ENCODE measurements at regions not wholly inside any gene's neighbourhood (a gene's known extent, or its start where the extent isn't known, plus 50 kb on each side); places are given as distances from the start of the nearest gene placed in this dataset.

DNA sequence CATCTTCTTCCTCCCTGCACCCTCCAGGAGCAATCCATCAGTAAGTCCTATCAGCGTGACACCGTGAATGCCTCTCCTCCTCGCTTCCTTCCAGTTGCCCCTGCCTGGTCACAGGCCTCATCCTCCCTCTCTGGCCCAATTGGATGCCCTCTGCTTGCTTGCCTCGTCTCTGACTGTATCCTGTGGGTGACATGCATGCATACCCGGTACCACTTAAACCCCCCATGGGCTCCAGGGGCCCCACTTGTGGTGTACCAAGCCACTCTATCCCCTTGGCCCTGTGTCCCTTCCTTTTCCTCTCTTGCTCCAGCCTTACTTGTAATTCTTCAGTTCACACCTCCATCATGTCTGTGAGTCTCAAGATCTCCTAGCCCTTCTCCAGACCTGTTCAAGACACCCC, 106.0 kb upstream of the RTL1 start:
- no peak overlapping the region for H3K27ac Mint-ChIP-seq
- H3K27me3 Mint-ChIP-seq: peaks cover 15% of the 10 kb centered on the region
- H3K4me3 Mint-ChIP-seq: no peak overlapping the region
- H3K36me3 Mint-ChIP-seq: no peaks in the 10 kb centered on the region
- H3K4me1 Mint-ChIP-seq (ENCODE audit: low read depth): peaks cover 3% of the 10 kb centered on the region
- H3K9me3 Mint-ChIP-seq (ENCODE audit: low read depth): peaks cover 6% of the 10 kb centered on the region

DNA sequence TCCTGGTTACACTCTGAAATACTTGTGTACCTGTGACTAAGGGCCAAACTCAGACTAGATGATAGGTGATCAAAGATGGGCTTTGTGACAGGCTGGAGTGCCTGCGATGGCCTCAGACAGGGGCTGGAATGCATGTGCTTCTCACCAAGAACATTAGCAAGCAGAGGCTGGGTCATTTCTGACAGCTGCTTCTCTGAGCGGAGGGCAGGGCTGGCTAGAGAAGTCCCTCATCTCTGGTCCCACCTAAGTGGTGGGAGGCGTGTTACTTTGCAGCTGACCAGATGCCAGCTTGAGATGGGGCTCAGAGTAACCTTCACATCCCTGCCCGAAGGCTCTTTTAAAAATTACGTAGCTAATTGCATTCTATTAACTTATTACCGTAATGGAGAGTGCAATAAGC, 106.8 kb upstream of the RTL1 start:
- no peak overlapping the region for H3K4me3 Mint-ChIP-seq
- peaks cover 3% of the 10 kb centered on the region for H3K4me1 Mint-ChIP-seq (ENCODE audit: low read depth)
- H3K9me3 Mint-ChIP-seq (ENCODE audit: low read depth): peaks cover 6% of the 10 kb centered on the region
- H3K27ac Mint-ChIP-seq: no peak overlapping the region
- no peaks in the 10 kb centered on the region for H3K36me3 Mint-ChIP-seq
- peaks cover 13% of the 10 kb centered on the region for H3K27me3 Mint-ChIP-seq

DNA sequence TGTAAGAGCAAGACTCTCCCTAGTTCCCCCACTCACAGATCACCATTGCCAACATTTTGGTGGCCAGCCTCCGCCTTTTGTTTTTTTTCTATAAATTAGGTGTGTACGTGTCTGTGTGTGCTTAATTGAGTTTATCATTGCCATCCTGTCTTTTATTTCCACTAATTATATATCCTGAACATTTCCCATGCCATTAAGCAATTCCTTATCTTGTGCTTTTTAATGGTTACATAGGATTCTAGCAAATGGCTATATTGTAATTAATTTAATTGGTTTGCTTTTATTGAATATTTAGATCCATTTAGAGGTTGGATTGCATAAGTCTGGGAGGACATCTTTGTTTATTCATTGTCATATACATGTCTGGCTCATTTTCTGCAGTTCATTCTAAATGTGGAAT, 107.3 kb upstream of the RTL1 start:
- Mint-ChIP-seq H3K4me3 (no peak overlapping the region), H3K9me3 (ENCODE audit: low read depth) (peaks cover 6% of the 10 kb centered on the region), H3K27me3 (peaks cover 10% of the 10 kb centered on the region)

DNA sequence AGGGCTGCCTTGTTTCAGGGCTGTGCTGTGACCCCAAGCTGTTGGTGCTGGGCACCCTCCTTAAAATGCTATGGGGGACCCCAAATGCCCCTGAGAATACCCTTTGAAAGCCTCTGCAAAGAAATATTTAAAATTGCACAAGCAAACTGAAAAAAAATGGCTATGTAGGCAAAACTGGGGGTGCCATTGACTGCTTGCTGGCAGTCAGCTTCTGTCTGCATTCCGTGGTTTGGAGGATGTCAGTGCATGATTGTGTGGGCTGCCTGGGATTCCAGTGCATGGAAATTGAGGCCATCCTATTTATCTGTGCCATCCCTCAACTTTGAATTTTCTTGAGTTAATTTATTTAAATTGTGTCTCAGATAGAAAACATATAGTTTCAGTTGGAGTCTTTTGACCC, 113.7 kb upstream of the RTL1 start:
- H3K9me3 Mint-ChIP-seq (ENCODE audit: low read depth): peaks cover 4% of the 10 kb centered on the region
- H3K27ac Mint-ChIP-seq: no peak overlapping the region
- H3K27me3 Mint-ChIP-seq: peaks cover 12% of the 10 kb centered on the region
- no peaks in the 10 kb centered on the region for H3K36me3 Mint-ChIP-seq
- no peaks in the 10 kb centered on the region for H3K4me1 Mint-ChIP-seq (ENCODE audit: low read depth)
- H3K4me3 Mint-ChIP-seq: no peak overlapping the region

More for the DNA sequence above, 107.3 kb upstream of the RTL1 start:
- Mint-ChIP-seq H3K4me1 (ENCODE audit: low read depth) (peaks cover 3% of the 10 kb centered on the region), H3K27ac (no peak overlapping the region), H3K36me3 (no peaks in the 10 kb centered on the region)

DNA sequence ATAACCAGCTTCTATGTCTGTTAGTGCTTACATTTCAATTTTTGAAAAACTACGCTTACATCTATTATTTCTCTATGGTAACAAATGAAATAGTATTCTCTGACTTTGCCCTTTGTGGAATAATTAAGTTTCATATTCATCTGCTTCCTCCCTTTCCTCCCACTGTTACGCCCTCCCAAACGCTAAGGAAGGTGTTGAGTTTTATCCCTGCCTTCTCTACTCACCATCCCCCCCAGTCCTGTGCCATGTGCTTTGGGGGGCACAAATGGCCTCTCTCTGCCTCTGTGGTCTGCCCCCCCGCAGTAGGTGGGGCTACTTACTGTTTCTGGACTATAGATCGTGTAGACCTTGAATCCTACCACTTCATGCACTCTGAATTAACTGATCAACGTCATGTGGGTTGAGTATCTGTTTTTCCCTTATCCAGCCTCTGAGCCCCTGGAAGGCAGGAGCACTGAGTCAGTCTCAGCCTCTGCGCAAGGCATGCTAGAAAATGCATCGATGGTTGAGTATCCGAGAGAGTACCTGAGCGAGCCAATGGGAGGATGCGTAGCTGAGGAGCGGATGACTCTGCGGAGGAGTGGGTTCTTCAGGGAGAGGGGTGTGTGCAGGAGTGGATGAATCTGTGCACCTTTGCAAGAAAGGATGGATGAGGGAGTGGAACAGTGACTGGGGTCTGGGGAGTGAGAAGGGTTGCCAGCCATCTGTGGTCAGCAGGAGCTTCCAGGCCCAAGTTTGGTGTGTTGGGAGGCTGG, 114.5 kb upstream of the RTL1 start:
- Mint-ChIP-seq H3K4me1 (ENCODE audit: low read depth) (no peaks in the 10 kb centered on the region), H3K27me3 (peaks cover 14% of the 10 kb centered on the region), H3K4me3 (no peak overlapping the region), H3K27ac (no peak overlapping the region), H3K36me3 (no peaks in the 10 kb centered on the region), H3K9me3 (ENCODE audit: low read depth) (no peaks in the 10 kb centered on the region)

DNA sequence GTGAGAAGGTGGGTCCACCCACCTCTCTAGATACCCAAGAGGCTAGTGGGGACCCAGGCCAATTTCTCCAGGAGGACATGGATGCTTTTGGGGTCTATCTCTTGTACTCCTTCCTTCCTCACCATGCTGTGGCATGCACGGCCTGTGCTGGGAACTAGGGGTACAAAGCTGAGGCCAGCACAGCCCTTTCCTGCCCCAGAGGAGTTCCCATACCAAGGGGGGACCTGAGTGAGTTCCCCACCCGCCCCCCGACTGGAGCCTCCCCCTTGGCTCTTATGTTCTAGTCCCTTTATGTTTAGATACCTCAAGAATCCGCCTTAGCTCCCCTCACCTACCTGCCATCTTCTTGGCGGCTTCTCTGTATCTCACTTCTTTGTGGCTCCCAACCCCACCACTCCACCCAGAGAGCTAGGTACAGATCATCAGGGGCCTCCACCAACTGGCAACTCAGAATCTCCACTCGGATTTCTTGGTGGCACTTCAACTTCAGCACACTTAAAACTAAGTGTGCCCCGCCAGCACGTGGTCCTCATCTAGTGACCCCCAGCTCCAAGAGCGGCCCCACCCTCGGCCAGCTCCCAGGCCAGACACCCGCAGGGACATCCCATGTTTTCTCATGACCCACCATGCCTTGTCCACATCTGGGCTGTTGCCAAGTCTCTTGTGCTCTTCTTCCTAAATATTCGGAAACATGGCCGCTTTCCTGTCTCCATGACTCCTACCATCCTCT, 115.2 kb upstream of the RTL1 start:
- Mint-ChIP-seq H3K27me3 (peaks cover 14% of the 10 kb centered on the region), H3K27ac (no peak overlapping the region), H3K9me3 (ENCODE audit: low read depth) (no peaks in the 10 kb centered on the region), H3K4me1 (ENCODE audit: low read depth) (no peaks in the 10 kb centered on the region), H3K36me3 (no peaks in the 10 kb centered on the region), H3K4me3 (no peak overlapping the region)

DNA sequence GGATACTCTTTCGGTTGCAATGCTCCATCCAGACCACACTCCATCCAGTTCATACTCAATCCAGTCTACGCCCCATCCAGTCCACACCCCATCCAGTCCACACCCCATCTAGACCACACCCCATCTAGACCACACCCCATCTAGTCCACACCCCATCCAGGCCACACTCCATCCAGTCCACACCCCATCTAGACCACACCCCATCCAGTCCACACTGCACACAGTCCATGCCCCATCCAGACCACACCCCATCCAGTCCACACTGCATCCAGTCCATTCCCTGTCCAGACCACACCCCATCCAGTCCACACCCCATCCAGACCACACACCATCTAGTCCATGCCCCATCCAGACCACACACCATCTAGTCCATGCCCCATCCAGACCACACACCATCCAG, 116.0 kb upstream of the RTL1 start:
- H3K4me3 Mint-ChIP-seq: no peak overlapping the region
- no peaks in the 10 kb centered on the region for H3K9me3 Mint-ChIP-seq (ENCODE audit: low read depth)
- no peak overlapping the region for H3K27ac Mint-ChIP-seq
- H3K36me3 Mint-ChIP-seq: no peaks in the 10 kb centered on the region
- H3K4me1 Mint-ChIP-seq (ENCODE audit: low read depth): no peaks in the 10 kb centered on the region
- peaks cover 14% of the 10 kb centered on the region for H3K27me3 Mint-ChIP-seq

DNA sequence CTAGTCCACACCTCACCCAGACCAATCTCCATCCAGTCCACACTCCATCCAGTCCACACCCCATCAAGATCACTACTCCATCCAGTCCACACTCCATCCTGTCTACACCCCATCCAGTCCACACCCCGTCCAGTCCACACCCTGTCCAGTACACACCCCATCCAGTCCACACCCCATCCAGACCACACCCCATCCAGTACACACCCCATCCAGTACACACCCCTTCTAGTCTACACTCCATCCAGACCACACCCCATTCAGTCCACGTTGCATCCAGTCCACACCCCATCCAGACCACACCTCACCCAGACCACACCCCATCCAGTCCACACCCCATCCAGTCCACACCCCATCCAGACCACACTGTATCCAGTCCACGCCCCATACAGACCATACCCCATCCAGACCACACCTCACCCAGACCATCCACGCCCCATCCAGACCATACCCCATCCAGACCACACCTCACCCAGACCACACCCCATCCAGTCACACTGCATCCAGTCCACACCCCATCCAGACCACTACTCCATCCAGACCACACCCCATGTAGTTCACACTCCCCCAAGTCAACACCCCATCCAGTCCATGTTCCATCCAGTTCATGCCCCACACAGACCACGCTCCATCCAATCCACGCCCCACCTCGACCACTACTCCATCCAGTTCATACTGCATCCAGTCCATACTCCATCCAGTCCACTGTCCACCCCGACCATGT, 116.6 kb upstream of the RTL1 start:
- Mint-ChIP-seq H3K9me3 (ENCODE audit: low read depth) (no peaks in the 10 kb centered on the region), H3K27me3 (peaks cover 14% of the 10 kb centered on the region), H3K4me1 (ENCODE audit: low read depth) (no peaks in the 10 kb centered on the region), H3K4me3 (no peak overlapping the region), H3K27ac (no peak overlapping the region), H3K36me3 (no peaks in the 10 kb centered on the region)

DNA sequence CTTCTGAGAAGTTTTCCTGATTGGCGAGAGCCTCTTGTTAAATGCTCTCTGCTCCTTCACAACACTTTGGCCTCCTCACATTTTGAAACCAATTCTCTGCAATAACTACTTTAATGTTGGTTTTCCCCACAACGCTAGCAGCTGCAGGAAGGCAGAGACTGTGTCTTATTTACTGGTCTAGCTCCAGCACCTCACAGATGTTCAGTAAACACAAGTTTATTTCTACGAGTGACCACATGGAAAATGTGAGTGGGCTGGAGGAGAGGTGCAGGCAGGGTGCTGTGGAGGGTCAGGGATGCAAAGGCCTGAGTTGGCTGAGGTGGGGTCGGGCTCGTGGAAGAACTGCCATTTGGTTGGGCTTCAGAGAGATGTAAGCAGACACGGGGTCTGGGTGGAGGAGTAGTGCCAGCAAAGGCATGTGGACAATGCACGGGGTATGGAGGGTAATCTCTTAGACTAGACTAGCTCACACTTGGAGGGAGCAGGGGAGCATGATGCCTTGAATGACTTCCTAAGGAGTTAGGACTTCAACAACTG, 117.4 kb upstream of the RTL1 start:
- Mint-ChIP-seq H3K9me3 (ENCODE audit: low read depth) (no peaks in the 10 kb centered on the region), H3K27ac (no peak overlapping the region), H3K27me3 (peaks cover 14% of the 10 kb centered on the region), H3K4me3 (no peak overlapping the region), H3K4me1 (ENCODE audit: low read depth) (no peaks in the 10 kb centered on the region), H3K36me3 (no peaks in the 10 kb centered on the region)

DNA sequence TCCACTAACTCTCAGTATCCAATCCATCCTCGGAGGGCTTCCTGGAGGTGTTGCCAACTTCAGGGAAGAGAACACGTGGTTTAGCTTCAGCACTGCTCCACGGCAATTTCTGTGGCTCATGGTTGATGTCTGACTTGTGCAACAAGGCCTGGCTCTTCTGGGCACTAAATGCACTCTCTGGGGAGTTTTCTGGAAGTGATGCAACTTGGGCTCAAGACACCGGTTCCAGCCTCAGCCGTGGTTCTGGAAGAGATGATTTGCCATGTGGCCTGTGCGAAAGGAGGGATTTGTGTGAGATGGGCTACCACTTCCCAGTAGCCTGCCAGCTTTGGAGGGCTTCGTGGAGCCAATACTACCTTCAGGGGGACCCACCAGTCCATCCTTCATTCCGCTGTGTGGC, 118.6 kb upstream of the RTL1 start:
- no peaks in the 10 kb centered on the region for H3K36me3 Mint-ChIP-seq
- no peak overlapping the region for H3K4me3 Mint-ChIP-seq
- peaks cover 14% of the 10 kb centered on the region for H3K27me3 Mint-ChIP-seq
- H3K9me3 Mint-ChIP-seq (ENCODE audit: low read depth): no peaks in the 10 kb centered on the region
- no peaks in the 10 kb centered on the region for H3K4me1 Mint-ChIP-seq (ENCODE audit: low read depth)
- no peak overlapping the region for H3K27ac Mint-ChIP-seq

DNA sequence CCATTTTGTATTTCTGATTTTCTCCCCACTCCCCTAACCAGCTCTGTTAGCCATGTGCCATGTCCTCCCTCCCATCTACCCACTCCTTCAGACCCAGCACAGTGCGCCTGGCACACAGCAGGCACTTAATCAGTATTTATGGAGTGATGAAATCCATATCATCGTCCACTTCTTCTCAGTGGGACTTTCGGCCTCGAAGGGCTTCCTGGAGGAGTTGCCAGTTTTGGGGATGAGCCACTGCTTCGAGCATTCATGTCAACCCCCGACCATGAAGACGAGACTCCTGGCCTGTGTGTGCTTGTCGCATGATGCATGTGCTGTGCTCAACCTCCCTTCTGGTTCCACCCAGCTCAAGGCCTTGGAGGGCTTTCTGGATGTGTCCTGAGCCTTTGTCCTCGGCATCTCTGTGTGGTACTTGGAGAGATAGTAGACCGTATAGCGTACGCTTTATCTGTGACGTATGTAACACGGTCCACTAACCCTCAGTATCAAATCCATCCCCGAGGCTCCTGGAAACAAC, 119.5 kb upstream of the RTL1 start:
- H3K4me1 Mint-ChIP-seq (ENCODE audit: low read depth): no peaks in the 10 kb centered on the region

DNA sequence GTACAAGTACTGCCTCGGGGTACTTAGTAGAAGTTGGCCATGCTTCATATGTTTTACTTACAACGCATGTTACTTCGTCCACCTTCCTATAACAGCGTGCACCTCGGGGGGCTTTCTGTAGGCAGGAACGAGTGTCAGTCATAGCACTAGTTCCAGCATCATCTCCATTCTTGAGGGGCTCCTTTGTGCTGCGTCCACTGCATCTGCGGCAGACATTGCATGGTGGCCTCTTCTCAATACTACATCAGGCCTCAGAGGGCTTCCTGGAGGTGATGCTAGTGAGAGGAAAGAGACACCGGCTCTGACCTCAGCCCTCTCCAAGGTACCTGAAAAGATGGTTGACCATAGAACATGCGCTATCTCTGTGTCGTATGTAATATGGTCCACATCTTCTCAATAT, 121.2 kb upstream of the RTL1 start:
- H3K4me3 Mint-ChIP-seq: no peak overlapping the region
- no peaks in the 10 kb centered on the region for H3K4me1 Mint-ChIP-seq (ENCODE audit: low read depth)
- H3K36me3 Mint-ChIP-seq: no peaks in the 10 kb centered on the region
- no peaks in the 10 kb centered on the region for H3K9me3 Mint-ChIP-seq (ENCODE audit: low read depth)
- no peak overlapping the region for H3K27ac Mint-ChIP-seq
- H3K27me3 Mint-ChIP-seq: peaks cover 8% of the 10 kb centered on the region

More for the DNA sequence above, 119.5 kb upstream of the RTL1 start:
- H3K4me3 Mint-ChIP-seq: no peak overlapping the region
- H3K9me3 Mint-ChIP-seq (ENCODE audit: low read depth): no peaks in the 10 kb centered on the region
- H3K27me3 Mint-ChIP-seq: peaks cover 12% of the 10 kb centered on the region
- no peak overlapping the region for H3K27ac Mint-ChIP-seq
- H3K36me3 Mint-ChIP-seq: no peaks in the 10 kb centered on the region

DNA sequence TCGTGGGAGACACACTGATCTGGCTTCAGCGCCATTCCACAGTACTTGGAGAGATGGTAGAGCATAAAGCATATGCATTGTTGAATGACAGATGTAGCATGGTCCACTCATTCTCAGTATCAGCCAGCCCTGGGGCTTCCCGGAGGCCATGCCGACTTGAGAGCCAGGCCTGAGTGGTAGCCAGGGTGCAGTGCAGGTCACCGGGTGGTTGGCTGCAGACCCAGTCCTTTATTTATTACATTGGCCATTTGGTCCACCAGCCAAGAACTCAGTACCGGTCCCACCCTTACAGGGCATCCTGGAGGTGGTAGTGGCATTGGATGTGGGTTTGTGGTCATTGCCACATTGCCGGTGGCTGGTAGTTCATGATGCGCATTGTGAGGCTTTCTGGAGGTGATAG, 121.6 kb upstream of the RTL1 start:
- peaks cover 6% of the 10 kb centered on the region for H3K27me3 Mint-ChIP-seq
- H3K9me3 Mint-ChIP-seq (ENCODE audit: low read depth): no peaks in the 10 kb centered on the region
- H3K4me3 Mint-ChIP-seq: no peak overlapping the region
- H3K36me3 Mint-ChIP-seq: no peaks in the 10 kb centered on the region
- no peak overlapping the region for H3K27ac Mint-ChIP-seq
- no peaks in the 10 kb centered on the region for H3K4me1 Mint-ChIP-seq (ENCODE audit: low read depth)

DNA sequence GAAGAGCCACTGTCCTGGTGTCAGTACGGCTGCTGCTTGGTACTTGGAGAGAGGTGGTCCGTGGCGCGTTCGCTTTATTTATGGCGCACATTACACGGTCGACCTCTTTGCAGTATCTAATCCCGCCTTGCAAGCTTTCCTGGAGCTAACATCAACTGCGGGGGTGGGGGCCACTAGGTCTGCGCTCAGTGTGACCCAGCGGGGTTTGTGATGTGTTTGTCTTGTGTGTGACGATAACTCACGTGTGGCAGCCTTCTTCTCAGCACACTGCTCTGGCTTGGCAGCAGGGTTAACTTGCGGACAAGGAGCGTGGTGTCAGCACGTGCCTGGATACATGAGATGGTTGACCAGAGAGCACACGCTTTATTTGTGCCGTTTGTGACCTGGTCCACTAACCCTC, 122.2 kb upstream of the RTL1 start:
- Mint-ChIP-seq H3K27ac (no peak overlapping the region), H3K27me3 (peaks cover 4% of the 10 kb centered on the region), H3K36me3 (no peaks in the 10 kb centered on the region), H3K4me1 (ENCODE audit: low read depth) (no peaks in the 10 kb centered on the region), H3K9me3 (ENCODE audit: low read depth) (no peaks in the 10 kb centered on the region), H3K4me3 (no peak overlapping the region)

DNA sequence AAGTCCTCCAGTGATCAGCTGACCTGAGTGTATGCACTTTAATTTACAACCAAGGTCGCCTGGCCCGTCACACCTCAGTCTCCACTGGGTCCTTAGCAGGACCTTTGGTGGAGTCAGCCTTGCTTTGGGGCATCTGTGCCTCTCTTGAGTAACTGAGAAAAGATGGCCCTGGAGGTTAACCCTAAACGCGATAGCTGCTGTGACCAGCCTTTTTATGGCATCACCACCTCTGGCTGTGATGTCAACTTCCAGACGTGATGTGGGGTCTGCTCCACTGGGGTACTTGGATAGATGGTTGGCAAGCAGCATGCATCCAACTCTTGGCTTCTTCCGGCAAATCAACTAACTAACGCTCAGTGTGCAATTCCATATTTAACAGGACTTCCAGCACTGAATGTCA, 122.8 kb upstream of the RTL1 start:
- H3K9me3 Mint-ChIP-seq (ENCODE audit: low read depth): no peaks in the 10 kb centered on the region
- no peaks in the 10 kb centered on the region for H3K4me1 Mint-ChIP-seq (ENCODE audit: low read depth)
- H3K27ac Mint-ChIP-seq: no peak overlapping the region
- peaks cover 4% of the 10 kb centered on the region for H3K27me3 Mint-ChIP-seq
- H3K36me3 Mint-ChIP-seq: no peaks in the 10 kb centered on the region
- H3K4me3 Mint-ChIP-seq: no peak overlapping the region

Measured in activated naive CD8-positive, alpha-beta T cell (primary cell).